ENCODE measurements at regions not wholly inside any gene's neighbourhood (a gene's known extent, or its start where the extent isn't known, plus 50 kb on each side); places are given as distances from the start of the nearest gene placed in this dataset.

GRCh38 chr20:60677819-60678218, 574.2 kb upstream of the CDH4 start:
- no peak for DNase-seq (ENCODE audit: low read depth in 2 of 2)

- no peak for DNase-seq (ENCODE audit: low read depth in 2 of 2)
Observed at GRCh38 chr20:60680554-60680953, 571.5 kb upstream of the CDH4 start.

GRCh38 chr20:60687213-60687612, 564.8 kb upstream of the CDH4 start:
- no peak for DNase-seq (ENCODE audit: low read depth in 2 of 2)

DNA sequence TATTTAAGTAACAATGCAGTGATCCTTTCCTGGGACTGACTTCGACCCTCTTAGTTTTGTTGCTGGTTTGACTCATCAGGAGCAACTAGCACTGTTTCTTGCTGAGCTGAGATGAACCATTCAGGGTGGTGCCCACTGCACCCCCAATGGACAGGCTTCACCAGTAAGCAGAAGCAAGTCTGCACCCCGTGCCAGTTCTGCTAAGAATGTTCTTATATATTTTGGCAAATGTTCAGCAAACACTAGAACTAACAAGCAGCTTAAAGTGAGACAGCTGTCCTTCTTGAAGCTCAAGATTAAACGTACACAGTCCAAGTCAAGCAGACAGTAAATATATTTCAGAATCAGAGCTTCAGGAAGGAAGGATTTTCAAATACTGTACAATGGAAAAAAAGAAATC, 561.3 kb upstream of the CDH4 start:
- DNase-seq (ENCODE audit: low read depth in 2 of 2): no peak

DNA sequence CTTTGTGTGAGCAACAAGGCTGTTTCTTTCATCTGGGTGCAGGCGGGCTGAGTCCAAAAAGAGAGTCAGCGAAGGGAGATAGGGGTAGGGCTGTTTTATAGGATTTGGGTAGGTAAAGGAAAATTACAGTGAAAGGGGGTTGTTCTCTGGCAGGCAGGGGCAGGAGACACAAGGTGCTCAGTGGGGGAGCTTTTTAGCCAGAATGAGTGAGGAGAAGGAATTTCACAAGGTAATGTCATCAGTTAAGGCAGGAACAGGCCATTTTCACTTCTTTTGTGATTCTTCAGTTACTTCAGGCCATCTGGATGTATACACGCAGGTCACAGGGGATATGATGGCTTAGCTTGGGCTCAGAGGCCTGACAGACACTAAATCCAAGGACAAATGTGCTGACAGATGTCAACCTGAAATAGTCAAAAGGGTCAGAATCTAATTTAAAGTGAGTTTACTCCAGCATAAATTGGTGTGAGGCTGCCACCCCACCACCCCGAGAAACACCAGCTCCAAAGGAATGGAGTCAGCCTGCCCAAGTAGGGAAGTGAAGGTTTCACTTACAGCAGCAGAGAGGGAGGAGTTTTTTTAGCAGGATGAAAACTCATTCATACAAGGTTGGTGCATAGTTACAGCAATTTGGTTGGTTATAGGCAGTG, 560.0 kb upstream of the CDH4 start:
- no peak for DNase-seq (ENCODE audit: low read depth in 2 of 2)

GRCh38 chr20:60693496-60694133, 558.4 kb upstream of the CDH4 start:
- no peak for DNase-seq (ENCODE audit: low read depth in 2 of 2)

GRCh38 chr20:60694763-60695162, 557.3 kb upstream of the CDH4 start:
- no peak for DNase-seq (ENCODE audit: low read depth in 2 of 2)

DNA sequence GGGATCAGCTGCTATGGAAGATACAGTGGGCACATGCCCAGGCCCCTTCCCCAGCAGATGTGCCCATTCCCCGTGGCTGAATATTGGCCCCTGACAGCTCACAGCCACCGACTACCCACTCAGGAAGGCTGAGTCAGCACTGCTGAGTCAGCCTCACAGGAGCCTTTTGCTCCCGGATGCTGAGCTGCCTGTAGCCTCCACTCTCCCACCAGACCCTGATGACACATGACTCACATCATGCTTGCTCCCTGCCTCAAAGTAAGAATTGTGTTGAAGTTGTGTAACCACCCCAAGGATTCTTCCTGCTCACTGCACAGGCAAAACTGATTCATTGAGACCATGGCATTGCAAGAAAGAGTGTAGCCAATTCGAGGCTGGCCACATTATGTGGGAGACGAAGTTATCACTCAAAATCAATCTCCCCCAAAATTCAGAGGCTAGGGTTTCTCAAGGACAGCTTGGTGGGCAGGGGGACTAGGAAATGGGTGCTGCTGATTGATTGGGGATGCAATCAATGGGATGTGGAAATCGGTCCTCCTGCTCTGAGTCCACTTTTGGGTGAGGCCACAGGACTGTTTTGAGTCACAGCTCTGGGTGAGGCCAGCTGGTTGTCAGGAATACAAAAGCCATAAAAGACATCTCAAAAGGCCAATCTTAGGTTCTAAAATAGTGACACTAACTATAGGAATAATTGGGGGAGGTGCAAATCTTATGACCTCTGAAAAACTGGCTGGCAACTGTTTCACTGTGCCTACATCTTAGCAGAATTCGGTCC, 556.6 kb upstream of the CDH4 start:
- no peak for DNase-seq (ENCODE audit: low read depth in 2 of 2)

DNA sequence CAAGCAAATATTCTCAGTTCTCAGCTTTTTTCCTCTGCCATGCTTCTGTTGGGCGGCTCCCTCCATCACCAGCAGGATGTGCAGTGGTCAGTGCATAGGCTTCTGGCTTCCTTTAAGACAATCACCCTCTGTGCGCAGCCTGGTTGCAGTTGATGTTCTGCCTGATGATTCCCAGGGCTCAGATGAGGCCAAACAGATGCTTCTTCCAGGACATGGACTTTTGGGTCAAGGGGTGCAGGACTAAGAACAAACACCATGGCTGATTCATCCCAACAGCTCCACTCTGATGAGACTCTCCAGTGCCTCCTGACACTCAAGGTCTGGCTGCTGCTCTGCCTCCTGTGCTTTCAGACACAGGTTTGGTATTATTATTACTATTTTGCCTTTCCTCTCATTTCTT, 554.8 kb upstream of the CDH4 start:
- no peak for DNase-seq (ENCODE audit: low read depth in 2 of 2)

- DNase-seq (ENCODE audit: low read depth in 2 of 2): no peak
Observed at GRCh38 chr20:60700728-60701127, 551.3 kb upstream of the CDH4 start.

DNA sequence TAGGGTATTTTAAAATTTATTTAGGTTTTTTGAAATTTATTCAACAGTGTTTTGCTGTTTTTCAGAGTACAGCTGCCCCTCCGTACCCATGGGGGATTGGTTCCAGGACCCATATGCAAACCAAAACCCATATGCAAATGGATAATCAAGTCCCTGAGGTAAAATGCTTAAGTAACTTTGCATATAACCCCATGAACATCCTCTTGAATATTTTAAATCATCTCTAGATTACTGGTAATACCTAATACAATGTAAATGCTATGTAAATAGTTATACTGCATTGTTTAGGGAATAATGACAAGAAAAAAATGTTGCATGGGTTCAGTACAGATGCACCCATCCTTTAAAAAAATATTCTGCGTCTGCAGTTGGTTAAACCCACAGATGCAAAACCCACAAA, 547.9 kb upstream of the CDH4 start:
- no peak for DNase-seq (ENCODE audit: low read depth in 2 of 2)

DNA sequence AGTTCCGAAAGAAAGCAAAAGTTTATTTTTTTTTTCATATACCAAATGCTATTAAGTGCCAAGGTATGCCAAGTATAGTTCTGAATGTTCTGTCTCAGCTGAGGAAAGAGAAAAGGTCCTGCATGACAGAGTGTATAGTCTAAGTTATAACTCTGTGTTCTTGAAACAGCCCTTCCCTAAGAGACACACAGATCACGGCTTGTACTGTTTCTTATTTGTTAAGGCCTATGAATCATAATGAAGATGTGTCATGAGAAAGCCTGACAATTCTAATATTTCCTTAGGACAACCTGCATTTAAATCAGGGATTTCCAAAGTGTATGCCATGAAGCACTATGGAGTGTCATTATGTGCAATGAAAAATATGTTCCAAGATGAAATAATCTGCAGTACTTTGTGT, 538.7 kb upstream of the CDH4 start:
- no peak for DNase-seq (ENCODE audit: low read depth in 2 of 2)

DNA sequence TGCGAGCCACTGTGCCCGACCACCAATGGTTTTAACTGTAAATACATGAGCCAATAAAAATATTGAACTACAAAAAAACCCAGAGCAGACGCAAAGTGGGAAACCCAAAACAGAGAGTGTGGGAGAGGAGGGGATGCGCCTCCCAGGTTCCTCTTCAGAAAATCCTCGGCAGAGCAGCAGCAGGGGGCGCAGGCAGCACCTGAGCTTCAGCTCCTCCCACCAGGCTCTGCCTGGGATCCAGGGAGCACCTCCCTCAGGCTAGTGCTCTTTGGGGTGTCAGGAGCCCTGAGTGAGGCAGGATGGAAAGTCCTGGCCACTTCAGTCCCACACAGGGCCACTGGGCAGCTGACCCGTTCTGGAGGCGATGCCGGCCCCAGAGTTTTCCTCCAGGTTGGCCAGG, 536.9 kb upstream of the CDH4 start:
- DNase-seq (ENCODE audit: low read depth in 2 of 2): no peak

GRCh38 chr20:60718743-60719480, 533.1 kb upstream of the CDH4 start:
- no peak for DNase-seq (ENCODE audit: low read depth in 2 of 2)

DNA sequence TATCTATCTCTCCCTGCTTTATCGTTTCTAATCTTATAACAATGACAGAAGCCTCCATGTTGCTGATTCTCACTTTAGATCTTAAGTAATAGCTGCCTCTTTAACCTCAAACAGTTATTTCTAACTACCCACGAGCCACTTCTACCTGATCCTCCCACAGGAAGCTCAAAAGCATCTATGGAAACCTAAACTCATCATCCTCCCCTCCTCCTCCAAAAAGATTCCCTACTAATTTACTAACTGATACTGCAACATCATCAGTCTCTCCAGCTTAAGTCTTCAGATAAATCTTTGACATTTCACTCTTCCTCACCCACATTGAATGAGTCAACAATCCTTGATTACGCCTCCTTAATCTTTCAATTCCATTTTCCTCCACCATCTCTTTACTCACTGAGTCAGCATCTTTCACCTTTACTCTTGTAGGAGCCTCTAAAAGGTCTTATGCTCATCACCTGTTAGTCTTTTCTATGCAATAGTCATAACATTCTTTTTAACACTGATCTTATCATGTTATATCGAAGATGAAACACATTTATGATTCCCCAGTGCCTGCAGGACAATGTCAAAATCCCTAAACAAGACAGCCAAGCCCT, 526.7 kb upstream of the CDH4 start:
- no peak for DNase-seq (ENCODE audit: low read depth in 2 of 2)

DNA sequence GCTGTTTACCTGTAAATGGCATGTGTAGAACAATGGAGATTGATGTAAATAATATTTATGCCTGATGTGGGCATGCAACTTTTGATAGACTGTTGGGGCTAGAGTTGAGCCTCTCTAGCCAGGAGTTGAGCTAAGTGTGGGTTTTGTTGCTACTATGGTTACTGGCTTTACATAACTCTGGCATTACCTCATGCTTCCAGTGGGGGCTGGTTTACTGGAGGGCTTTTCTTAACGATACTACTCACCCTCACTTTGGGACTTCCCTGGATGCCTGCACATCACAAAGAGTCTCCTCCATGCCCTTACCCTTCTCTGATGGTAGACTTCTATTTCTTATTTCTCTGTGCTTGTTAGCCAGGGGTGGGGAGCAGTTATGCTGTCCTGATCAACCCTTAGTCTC, 524.6 kb upstream of the CDH4 start:
- no peak for DNase-seq (ENCODE audit: low read depth in 2 of 2)

DNA sequence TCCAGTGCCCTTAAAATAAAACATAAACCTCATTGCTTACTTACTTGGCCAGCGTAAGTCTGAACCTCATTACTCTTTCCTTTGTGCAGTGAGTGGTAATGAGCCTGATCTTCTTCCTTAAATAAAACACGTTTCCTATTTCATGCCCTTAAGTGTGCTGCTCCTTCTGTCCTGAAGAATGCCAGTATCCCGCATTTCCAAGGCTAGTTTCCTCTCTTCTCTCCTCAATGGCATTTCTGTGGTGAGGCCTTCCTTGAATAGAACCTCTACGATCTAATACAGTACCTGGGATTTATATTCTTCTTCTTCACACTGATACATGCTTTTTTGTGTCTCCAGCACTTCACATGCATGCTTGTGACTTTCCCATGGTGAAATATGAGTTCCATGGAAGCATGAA, 523.4 kb upstream of the CDH4 start:
- no peak for DNase-seq (ENCODE audit: low read depth in 2 of 2)

GRCh38 chr20:60729135-60729900, 522.7 kb upstream of the CDH4 start:
- no peak for DNase-seq (ENCODE audit: low read depth in 2 of 2)

- no peak for DNase-seq (ENCODE audit: low read depth in 2 of 2)
Observed at GRCh38 chr20:60732322-60732721, 519.7 kb upstream of the CDH4 start.

- DNase-seq (ENCODE audit: low read depth in 2 of 2): no peak
Observed at GRCh38 chr20:60748086-60748485, 504.0 kb upstream of the CDH4 start.
